Suppressor macrophage (primary cell): ENCODE measurements at regions not wholly inside any gene's neighbourhood (a gene's known extent, or its start where the extent isn't known, plus 50 kb on each side); places are given as distances from the start of the nearest gene placed in this dataset.
"Not testable (repeated sequence)": the region's sequence is repeated elsewhere in the genome, so short reads cannot be mapped to it uniquely, and the experiment has no call there.

Source experiments
- DNase-seq, 4 experiments: peaks; one replicate each; pipeline ENCODE4 v3.0.0-alpha.2; 2020 to 2022

DNA sequence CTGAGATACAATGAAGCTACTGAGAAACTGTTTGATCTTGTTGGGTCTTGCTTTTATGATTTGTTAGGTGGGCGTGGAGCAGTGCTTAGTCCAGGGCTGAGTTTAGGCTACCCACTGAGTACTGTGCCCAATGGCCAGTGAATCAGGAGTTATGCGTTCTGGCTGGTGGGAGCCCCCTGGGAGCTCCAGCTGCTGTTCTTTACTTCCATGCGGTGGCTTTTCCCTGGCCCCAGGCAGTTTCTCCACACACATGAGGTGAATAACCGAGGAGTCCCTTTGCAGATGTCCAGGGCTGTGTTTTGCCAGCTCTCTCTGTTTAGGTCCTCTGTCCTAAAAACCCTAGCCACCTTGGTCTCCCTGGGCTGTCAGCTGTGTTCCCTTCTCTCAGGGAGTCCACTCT lies 106.5 kb downstream of the KLF13 start:
- no peak for DNase-seq

DNA sequence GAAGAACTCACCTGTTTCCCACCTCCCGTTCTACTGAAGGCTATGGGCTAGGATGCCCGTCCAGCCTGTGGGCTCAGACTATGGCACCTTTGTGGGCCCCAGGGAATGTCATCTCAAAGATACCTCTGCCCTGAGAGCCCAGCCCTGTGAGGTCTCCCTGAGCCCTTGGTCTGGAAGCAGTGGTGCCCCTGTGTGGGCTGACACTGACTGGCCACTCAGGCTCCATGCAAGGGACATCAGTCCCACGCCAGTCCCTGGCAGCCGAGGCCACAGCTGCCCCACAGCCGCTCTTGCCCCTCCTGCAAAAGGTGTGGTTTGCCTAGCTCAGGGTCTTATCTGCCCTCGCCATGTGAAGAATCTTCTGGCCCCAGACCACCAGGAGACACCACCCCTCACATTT lies 106.9 kb downstream of the KLF13 start:
- DNase-seq = no peak

- DNase-seq = no peak
Observed at GRCh38 chr15:31434275-31434587, 107.6 kb downstream of the KLF13 start.

DNA sequence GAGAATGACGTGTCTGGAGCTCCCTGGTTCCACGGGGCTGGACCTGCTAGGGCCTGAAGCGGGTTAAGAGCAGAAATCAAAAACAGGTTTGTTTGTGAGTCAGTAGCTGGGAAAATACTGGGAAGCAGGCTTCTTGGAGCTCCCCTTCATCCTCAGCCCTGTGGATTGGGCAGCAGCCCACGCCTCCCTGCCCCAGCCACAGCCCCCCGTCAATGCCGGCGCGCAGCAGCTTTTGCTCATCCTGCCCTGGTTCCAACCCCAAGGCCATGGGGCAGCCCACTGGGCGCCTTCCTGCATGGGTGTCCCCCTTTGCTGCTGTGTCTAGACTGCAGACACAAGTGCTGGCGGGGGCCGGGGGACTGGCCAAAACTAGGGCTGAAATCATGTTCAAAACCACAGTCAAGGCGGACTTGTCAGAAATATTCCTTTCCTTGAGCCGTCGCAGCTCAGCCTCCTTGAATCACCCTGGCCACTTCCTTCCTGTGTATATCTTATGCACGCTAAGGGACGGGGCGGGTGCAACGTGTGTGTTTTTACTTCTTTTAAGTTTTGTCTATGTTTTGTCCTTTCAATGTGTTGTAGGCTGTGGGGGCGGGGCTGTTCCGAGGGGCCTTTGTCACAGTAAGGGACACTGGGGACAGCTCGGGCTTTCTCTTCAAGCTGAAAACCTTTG lies 108.1 kb downstream of the KLF13 start:
- peak; percentile 88 to 94 (median 92) for DNase-seq

GRCh38 chr15:31435261-31435911 lies 108.8 kb downstream of the KLF13 start:
- peak; percentile 73 to 89 (median 84) for DNase-seq

GRCh38 chr15:31435912-31436628 lies 109.4 kb downstream of the KLF13 start:
- DNase-seq = peak; percentile 48 to 69 (median 64)

DNA sequence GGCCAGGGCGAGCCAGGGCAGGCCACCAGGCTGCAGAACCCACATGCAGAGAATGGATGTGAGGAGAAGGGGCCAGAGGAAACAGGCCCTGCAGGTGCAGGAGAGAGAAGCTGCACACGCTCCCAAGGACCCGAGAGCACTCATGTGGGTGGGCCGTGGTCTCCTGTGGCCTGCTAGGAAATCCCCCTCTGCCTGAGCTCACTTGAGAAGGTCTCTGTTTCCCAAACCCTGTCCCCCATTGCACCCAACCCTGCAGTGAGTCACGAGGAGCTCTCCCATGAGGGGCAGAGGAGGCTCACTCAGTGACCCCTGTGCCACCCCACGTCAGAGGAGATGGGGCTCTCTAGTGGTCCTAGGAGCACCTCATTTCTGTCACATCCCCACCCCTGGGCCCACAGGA lies 111.1 kb downstream of the KLF13 start:
- peak in 2 of 4 experiments; percentile 16 to 48 for DNase-seq

GRCh38 chr15:31438601-31439265 lies 112.1 kb downstream of the KLF13 start:
- no peak for DNase-seq

GRCh38 chr15:31439328-31439727 lies 112.7 kb downstream of the KLF13 start:
- DNase-seq = peak; percentile 43 to 72 (median 64)

DNA sequence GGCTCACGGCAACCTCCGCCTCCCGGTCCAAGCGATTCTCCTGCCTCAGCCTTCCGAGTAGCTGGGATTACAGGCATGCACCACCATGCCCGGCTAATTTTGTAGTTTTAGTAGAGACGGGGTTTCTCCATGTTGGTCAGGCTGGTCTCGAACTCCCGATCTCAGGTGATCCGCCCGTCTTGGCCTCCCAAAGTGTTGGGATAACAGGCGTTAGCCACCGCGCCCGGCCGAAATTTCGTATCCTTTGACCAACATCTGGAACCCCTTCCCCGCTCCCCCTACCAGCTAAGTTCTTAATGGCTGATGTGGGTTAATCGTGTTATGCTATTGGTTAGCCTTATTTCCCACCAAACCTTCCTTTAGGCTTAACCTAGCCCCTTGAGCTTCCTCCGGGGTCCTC lies 113.6 kb downstream of the KLF13 start:
- DNase-seq = not testable (repeated sequence)

GRCh38 chr15:31440754-31441311 lies 114.2 kb downstream of the KLF13 start:
- DNase-seq = peak; percentile 78 to 90 (median 84)

- DNase-seq = no peak
Observed at GRCh38 chr15:31442226-31442625, 115.6 kb downstream of the KLF13 start.

GRCh38 chr15:31442699-31443111 lies 116.1 kb downstream of the KLF13 start:
- peak; percentile 46 to 81 (median 68) for DNase-seq

DNA sequence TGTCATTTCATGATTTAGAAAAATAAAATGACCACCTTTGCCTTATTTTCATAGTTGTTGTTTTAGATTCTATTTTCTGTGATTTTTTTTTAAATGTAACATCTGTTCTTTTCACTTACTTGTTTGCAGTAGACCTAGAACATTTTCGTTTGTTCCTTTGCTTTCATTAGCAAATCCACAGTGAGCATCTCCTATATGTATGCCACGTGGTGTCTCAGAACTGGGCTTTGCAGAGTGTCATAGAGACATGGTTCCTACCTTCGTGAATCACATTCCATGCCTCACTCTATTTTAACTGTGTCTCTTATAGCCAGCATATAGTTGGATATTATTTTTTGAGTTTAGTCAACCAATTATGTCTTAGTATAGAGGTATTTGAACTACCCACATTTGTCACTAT lies 118.2 kb downstream of the KLF13 start:
- DNase-seq = no peak

DNA sequence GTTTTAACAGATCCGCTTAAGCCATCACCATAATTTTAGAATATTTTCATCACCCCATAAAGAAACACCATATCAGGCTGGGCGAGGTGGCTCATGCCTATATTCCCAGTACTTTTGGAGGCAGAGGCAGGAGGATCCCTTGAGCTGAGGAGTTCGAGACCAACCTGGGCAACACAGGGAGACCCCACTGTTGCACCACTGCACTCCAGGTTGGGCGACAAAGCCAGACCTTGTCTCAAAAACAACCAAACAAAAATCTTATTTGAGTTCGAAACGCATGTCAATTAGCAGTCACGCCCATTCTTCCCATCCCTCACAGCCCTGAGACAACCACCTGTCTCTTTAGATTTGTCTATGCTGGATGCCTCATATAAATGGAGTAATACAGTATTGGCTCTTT lies 119.9 kb downstream of the KLF13 start:
- no peak for DNase-seq

DNA sequence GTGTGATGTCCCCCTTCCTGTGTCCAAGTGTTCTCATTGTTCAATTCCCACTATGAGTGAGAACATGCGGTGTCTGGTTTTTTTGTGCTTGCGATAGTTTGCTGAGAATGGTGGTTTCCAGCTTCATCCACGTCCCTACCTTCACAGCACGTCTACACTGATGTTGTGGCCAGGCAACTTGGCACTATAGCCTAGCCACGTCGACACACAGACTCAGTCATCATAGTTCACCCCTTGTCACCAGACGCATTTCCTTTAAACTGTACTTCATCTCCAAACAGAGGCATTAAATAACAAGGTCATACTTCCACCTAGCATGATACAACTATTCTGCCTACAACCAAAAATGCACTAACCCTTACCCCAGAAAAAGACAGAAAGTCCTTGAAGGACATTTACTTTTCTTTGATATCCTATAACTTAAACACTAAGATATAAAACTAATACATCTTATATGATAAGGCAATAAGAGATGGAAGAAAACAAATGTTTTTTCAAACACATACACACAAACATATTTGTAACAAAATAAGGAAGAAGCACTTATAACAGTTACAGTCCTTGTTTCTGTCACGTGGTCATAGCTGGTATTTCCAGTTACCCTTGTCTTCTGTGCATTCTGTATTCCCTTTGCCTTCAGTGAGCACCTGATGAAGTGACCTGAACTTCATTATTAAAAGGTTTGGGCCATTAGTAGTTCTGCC lies 121.4 kb downstream of the KLF13 start:
- DNase-seq = peak; percentile 25 to 47 (median 37)

DNA sequence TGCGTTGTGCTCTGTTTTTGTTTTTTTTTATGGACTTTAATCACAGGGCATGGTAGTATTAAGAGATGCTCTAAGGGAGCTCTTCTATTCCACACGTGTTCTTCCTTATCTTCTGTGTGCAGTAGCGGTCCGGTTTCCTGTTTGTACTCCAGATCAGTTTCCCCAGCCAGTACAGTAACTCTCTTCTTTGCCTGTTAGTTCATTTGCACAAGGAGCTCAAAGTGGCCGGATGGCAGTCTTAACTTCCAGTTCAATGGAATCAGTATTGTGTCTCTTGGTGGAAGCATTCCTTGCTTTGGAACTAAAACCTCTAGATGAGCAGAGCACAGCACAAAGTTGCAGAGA lies 122.0 kb downstream of the KLF13 start:
- DNase-seq = no peak

GRCh38 chr15:31452595-31453557 lies 126.2 kb downstream of the KLF13 start:
- no peak for DNase-seq

- DNase-seq = no peak
Observed at GRCh38 chr15:31453558-31454318, 127.1 kb downstream of the KLF13 start.

DNA sequence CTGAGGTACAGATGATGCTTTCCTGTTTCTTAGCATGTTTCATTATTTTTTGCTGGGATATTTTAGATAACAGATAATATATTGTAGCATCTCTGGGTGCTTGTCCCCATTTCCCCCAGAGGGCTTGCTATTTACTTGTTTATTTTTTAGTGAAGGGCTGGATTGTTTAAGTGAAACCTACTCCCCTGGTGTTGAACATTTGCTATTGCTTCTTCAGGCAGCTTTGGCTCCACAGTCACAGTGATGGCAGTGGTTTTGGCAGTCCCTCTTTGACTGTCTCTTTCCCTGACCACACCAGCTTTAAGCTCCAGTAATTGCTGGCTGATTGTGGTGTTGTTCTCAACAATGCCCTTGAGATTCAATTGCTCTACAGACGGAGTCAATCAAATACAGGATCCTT lies 128.9 kb downstream of the KLF13 start:
- DNase-seq = no peak
